K562 (cell line): ENCODE measurements at regions not wholly inside any gene's neighbourhood (a gene's known extent, or its start where the extent isn't known, plus 50 kb on each side); places are given as distances from the start of the nearest gene placed in this dataset.

Experiments
- ASH1L ChIP-seq: fragments of 450-650 bp; IDR thresholded peaks from 2 replicates; pipeline ENCODE4 v1.6.1; 2018; ENCODE audit warnings: borderline replicate concordance, mild to moderate bottlenecking, low read depth; ENCODE audit not compliant: partially characterized antibody
- ATF3 ChIP-seq, 2 experiments: fragments of 450-650 bp in 1 of 2; sonication (generic) in 1 of 2; formaldehyde crosslinking in 1 of 2; IDR thresholded peaks in 1 of 2; conservative IDR thresholded peaks in 1 of 2; 2 replicates each; pipeline versions ENCODE4 v1.6.1 to v1.8.1; 2016 to 2023; ENCODE audit warnings: mild to moderate bottlenecking in 2 of 2, moderate library complexity in 2 of 2, inconsistent platforms in 1 of 2, missing genetic modification reagents in 1 of 2
- FUS ChIP-seq: fragments of 200-400 bp; formaldehyde crosslinking; optimal IDR thresholded peaks from 2 replicates; pipeline ENCODE3; 2017; ENCODE audit warnings: low read depth, low read length
- MAZ ChIP-seq, 2 experiments: fragments of 450-650 bp in 1 of 2; sonication (generic) in 1 of 2; formaldehyde crosslinking; IDR thresholded peaks in 1 of 2; conservative IDR thresholded peaks in 1 of 2; 2 replicates each; pipeline versions ENCODE4 v1.4.0 to v1.5.0; 2020; ENCODE audit warnings: mild to moderate bottlenecking in 1 of 2, missing genetic modification reagents in 1 of 2
- NR0B1 ChIP-seq: fragments of 450-650 bp; IDR thresholded peaks from one replicate; pipeline ENCODE4 v1.6.1; 2018; ENCODE audit warnings: mild to moderate bottlenecking, moderate library complexity; ENCODE audit not compliant: partially characterized antibody
- PHF21A ChIP-seq: fragments of 450-650 bp; IDR thresholded peaks from 2 replicates; pipeline ENCODE4 v1.6.1; 2017; ENCODE audit warnings: low read depth, borderline replicate concordance
- ZC3H4 ChIP-seq: sonication (generic); formaldehyde crosslinking; IDR thresholded peaks from 2 replicates; pipeline ENCODE4 v1.9.0; 2021; ENCODE audit warnings: missing genetic modification reagents, borderline replicate concordance
- TF ChIP-seq, protein P1 (sequence below): fragments of 250-450 bp; sonication (Bioruptor Pico); IDR thresholded peaks from 2 replicates; pipeline ENCODE4 v1.4.0; 2020; ENCODE audit warnings: borderline replicate concordance
- TF ChIP-seq, protein P2 (sequence below): fragments of 250-450 bp; sonication (Bioruptor Pico); IDR thresholded peaks from 2 replicates; pipeline ENCODE4 v1.9.0; 2021; ENCODE audit warnings: mild to moderate bottlenecking
- TF ChIP-seq, protein P3 (sequence below): sonication (generic); formaldehyde crosslinking; IDR thresholded peaks from 2 replicates; pipeline ENCODE4 v1.8.1; 2023; ENCODE audit warnings: mild to moderate bottlenecking, missing genetic modification reagents

DNA sequence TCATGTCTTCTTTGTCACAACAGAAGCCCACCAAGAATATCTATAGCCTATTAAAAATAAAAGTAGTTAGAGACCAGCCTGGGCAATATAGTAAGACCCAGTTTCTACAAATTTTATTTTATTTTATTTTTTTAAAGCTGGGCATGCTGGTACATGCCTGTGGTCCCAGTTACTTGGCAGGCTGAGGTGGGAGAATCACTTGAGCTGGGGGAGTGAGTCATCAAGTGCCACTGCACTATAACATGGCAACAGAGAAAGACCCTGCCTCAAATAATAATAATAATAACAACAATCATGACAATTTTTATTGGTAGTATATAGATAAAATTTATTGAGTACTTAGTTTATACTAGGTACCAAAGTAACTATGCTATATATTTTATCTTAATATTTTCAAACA lies 93.0 kb upstream of the NPFFR2 start (continued):
- TF ChIP-seq, protein P1, sequence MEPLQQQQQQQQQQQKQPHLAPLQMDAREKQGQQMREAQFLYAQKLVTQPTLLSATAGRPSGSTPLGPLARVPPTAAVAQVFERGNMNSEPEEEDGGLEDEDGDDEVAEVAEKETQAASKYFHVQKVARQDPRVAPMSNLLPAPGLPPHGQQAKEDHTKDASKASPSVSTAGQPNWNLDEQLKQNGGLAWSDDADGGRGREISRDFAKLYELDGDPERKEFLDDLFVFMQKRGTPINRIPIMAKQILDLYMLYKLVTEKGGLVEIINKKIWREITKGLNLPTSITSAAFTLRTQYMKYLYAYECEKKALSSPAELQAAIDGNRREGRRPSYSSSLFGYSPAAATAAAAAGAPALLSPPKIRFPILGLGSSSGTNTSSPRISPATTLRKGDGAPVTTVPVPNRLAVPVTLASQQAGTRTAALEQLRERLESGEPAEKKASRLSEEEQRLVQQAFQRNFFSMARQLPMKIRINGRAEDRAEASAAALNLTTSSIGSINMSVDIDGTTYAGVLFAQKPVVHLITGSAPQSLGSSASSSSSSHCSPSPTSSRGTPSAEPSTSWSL (CRISPR knock-in tag): no peak
- no peak for TF ChIP-seq PHF21A
- no peak for TF ChIP-seq ZC3H4 (CRISPR knock-in tag)
- TF ChIP-seq FUS: no peak
- TF ChIP-seq NR0B1: no peak
- no peak for TF ChIP-seq MAZ (CRISPR knock-in tag; conservative IDR thresholded peaks at IDR 0.05 in 1 of 2, IDR thresholded peaks at IDR 0.05 in 1 of 2)
- no peak for TF ChIP-seq ATF3 (IDR thresholded peaks at IDR 0.05)
- no peak for TF ChIP-seq ATF3 (CRISPR knock-in tag; conservative IDR thresholded peaks at IDR 0.05)
- TF ChIP-seq ASH1L: no peak
- TF ChIP-seq, protein P2, sequence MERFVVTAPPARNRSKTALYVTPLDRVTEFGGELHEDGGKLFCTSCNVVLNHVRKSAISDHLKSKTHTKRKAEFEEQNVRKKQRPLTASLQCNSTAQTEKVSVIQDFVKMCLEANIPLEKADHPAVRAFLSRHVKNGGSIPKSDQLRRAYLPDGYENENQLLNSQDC (CRISPR knock-in tag): no peak
- TF ChIP-seq, protein P3, sequence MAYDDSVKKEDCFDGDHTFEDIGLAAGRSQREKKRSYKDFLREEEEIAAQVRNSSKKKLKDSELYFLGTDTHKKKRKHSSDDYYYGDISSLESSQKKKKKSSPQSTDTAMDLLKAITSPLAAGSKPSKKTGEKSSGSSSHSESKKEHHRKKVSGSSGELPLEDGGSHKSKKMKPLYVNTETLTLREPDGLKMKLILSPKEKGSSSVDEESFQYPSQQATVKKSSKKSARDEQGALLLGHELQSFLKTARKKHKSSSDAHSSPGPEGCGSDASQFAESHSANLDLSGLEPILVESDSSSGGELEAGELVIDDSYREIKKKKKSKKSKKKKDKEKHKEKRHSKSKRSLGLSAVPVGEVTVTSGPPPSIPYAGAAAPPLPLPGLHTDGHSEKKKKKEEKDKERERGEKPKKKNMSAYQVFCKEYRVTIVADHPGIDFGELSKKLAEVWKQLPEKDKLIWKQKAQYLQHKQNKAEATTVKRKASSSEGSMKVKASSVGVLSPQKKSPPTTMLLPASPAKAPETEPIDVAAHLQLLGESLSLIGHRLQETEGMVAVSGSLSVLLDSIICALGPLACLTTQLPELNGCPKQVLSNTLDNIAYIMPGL: no peak
